HEK293T (cell line): ENCODE measurements at regions not wholly inside any gene's neighbourhood (a gene's known extent, or its start where the extent isn't known, plus 50 kb on each side); places are given as distances from the start of the nearest gene placed in this dataset.

ENCODE experiments used
- ARNT ChIP-seq: fragments of 450-650 bp; IDR thresholded peaks from 2 replicates; pipeline ENCODE4 v1.6.1; 2017; ENCODE audit warnings: mild to moderate bottlenecking
- BHLHE40 ChIP-seq: fragments of 450-650 bp; IDR thresholded peaks from 2 replicates; pipeline ENCODE4 v1.6.1; 2016; ENCODE audit warnings: mild to moderate bottlenecking, moderate library complexity, borderline replicate concordance
- FOXM1 ChIP-seq: fragments of 450-650 bp; IDR thresholded peaks from 2 replicates; pipeline ENCODE4 v1.6.1; 2017; ENCODE audit warnings: mild to moderate bottlenecking, borderline replicate concordance
- LEF1 ChIP-seq: fragments of 450-650 bp; IDR thresholded peaks from 2 replicates; pipeline ENCODE4 v1.6.1; 2017; ENCODE audit warnings: mild to moderate bottlenecking, borderline replicate concordance
- NFRKB ChIP-seq: fragments of 450-650 bp; IDR thresholded peaks from 2 replicates; pipeline ENCODE4 v1.6.1; 2016; ENCODE audit warnings: mild to moderate bottlenecking, moderate library complexity
- PKNOX1 ChIP-seq: fragments of 450-650 bp; IDR thresholded peaks from 2 replicates; pipeline ENCODE4 v1.6.1; 2016
- SP1 ChIP-seq: fragments of 450-650 bp; IDR thresholded peaks from 2 replicates; pipeline ENCODE4 v1.6.1; 2017
- SUZ12 ChIP-seq: fragments of 450-650 bp; IDR thresholded peaks from 2 replicates; pipeline ENCODE4 v1.6.1; 2016; ENCODE audit warnings: mild to moderate bottlenecking
- TARDBP ChIP-seq: fragments of 450-650 bp; IDR thresholded peaks from 2 replicates; pipeline ENCODE4 v1.6.1; 2016

DNA sequence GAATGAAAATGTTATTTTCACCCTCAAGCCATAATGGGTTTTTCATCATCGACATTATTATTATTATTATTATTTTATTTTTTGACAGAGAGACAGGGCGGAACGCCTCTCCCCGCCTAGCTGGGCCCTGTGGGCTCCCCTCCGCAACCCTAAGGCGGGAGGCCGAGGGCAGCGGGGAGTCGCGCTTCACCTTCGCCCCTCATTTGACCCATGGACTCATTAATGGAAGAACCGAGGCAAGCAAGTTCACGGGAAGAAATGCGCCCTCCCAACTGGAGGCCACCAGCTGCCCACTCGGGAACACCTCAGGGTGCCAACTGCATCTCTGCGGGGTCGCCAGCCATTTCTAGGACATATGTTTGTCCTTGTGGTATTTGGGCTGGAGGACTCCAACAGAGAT, 115.3 kb upstream of the KIRREL3 start:
- TF ChIP-seq SUZ12 (no peak), FOXM1 (no peak), PKNOX1 (no peak), LEF1 (no peak), BHLHE40 (no peak), NFRKB (no peak), SP1 (no peak), ARNT (no peak), TARDBP (no peak)
